Renal cortical epithelial cell (primary cell): ENCODE measurements at regions not wholly inside any gene's neighbourhood (a gene's known extent, or its start where the extent isn't known, plus 50 kb on each side); places are given as distances from the start of the nearest gene placed in this dataset.
A peak's percentile ranks its signal among the peaks of the same experiment; 100 is the strongest.

Source experiments
- DNase-seq: peaks from one replicate; pipeline ENCODE4 v3.0.0-alpha.2; 2011; ENCODE audit warnings: low read depth

DNA sequence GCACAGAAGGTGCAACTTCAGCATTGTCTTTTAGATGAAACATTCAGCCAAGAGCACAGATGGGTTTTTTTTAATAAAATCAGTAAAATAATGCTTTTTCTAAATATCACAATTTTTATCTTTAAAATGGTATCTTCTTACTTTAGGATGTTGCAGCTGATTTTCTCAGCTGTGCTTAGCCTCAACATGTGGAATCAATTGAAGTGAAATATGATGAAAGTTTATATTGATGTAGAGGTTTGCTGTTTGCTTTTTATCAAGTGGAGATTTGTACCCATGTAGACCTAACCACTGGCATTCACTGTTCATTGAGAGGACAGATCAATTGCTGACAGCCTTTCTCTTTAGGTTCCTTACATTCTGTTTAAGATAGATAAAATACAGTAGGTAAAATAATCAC is 107.8 kb downstream of the CYB561 start:
- no peak for DNase-seq

DNA sequence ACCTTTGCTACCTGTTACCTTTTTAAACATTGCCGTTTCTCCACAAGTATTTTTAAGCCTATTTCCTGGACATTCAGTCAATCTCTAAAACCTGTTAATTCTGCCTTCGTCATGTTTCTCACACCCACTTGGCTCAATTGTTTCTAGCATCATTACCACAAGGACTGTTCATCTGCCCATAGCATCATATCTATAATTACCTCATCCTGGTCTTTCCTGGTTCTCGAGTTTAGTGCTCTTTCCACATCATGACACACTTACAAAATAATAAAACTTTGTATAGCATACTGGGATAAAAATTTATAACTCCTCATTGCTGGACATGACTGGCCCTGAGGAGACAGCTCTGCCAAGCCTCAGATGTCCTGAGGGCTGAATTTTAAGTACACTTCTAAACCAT is 104.8 kb downstream of the CYB561 start:
- no peak for DNase-seq

GRCh38 chr17:63344383-63344782 is 101.7 kb downstream of the CYB561 start:
- DNase-seq = no peak

DNA sequence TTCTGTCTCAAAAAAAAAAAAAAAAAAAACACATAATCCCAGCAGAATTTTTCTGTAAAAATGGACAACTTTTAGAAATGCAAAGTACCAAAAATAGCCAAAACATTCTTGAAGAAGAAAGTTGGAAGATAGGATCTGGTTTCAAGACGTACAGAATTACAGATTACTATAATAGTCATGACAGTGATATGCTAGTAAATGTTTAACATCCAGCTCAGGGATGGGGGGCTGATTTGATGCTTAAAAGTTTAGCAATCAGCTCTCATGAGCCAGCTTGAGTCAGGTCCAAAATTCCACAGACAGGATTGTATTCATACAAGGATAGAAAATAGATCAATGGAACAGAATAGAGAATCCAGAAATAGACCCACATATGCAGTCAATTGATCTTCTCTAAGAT is 100.5 kb downstream of the CYB561 start:
- DNase-seq = peak; percentile 29

- DNase-seq = no peak
These were observed 98.6 kb downstream of the CYB561 start for GRCh38 chr17:63347475-63347874.

- DNase-seq = peak; percentile 37
These were observed 96.6 kb downstream of the CYB561 start for GRCh38 chr17:63349478-63350000.

GRCh38 chr17:63350364-63350763 is 95.7 kb downstream of the CYB561 start:
- no peak for DNase-seq

GRCh38 chr17:63354256-63354655 is 91.8 kb downstream of the CYB561 start:
- no peak for DNase-seq

DNA sequence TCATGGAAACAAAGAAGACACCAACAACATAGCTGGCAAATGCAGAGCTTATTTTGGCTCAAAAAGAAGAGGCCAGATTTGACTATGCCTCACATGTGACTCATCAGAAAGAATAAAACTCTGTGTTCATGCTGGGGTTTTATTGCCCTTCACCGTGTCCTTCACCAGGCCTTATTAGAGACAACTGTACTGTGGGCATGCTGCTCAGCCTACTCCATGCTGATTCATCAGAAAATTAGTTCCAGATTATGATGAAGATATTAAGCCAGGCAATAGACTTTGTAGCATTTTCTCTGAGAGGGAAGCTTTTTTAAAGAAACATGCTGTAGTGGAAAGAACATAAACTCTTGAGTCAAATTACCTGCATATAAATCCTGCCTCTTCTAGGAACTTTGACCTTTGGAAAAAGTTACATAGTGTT is 89.8 kb downstream of the CYB561 start:
- DNase-seq = peak; percentile 47

GRCh38 chr17:63358111-63358839 is 87.8 kb downstream of the CYB561 start:
- peak; percentile 88 for DNase-seq

- peak; percentile 32 for DNase-seq
These were observed 87.2 kb downstream of the CYB561 start for GRCh38 chr17:63358956-63359355.

- DNase-seq = no peak
These were observed 84.9 kb downstream of the CYB561 start for GRCh38 chr17:63361182-63361581.

DNA sequence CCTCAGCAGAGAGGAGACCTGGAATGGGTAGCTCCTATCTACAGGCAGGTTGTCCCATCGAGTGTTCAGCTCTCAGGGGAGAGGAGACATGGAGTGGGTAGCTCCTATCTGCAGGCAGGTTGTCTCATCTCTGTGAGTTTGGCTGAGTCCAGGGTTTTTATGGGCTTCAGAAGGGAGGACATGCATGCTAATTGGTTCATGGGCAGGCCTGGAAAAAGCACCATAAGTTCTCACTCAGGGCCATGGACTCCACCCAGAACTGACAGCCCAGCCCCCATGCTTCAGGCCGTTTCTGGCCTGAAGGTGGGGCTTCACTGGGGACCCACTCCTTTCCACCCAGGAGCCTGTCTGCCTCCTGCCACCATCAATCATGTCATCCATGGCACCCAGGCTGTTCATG is 84.0 kb downstream of the CYB561 start:
- no peak for DNase-seq

DNA sequence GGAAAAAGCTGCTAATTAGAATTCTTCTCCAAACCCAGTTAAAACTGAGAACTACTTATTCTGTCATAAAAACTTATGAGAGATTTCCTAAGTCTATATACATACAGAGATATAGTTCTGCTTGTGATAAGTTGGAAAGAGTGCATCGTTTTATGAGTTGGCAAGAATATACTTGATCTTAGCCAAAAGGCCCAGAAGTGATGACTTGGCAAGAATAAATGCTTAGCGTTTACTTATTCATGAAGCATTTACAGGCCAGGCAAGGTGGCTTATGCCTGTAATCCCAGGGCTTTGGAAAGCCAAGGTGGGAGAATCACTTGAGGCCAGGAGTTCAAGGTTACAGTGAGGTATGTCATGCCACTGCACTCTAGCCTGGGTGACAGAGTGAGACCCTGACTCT is 81.7 kb downstream of the CYB561 start:
- DNase-seq = no peak

DNA sequence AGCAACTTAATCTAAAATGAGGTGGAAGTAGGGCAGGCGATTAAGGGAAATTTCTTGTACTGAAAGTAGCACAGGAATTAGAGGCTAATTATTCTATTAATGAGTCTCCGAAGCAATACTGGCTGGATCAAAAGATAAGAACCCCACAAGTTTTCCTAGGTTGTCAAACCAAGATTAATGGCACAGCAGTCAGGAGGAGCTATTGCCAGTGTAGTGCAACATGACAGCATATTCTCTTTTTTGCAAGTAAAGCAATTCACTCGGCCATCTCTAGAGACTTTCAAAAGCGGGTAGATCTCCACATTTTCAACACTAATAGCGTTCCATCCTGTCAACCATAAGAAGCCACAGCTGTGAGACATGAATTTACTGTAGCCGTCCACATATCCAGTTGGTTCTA is 81.2 kb downstream of the CYB561 start:
- no peak for DNase-seq

GRCh38 chr17:63365366-63366240 is 80.5 kb downstream of the CYB561 start:
- DNase-seq = no peak

GRCh38 chr17:63366241-63366566 is 79.9 kb downstream of the CYB561 start:
- DNase-seq = no peak

DNA sequence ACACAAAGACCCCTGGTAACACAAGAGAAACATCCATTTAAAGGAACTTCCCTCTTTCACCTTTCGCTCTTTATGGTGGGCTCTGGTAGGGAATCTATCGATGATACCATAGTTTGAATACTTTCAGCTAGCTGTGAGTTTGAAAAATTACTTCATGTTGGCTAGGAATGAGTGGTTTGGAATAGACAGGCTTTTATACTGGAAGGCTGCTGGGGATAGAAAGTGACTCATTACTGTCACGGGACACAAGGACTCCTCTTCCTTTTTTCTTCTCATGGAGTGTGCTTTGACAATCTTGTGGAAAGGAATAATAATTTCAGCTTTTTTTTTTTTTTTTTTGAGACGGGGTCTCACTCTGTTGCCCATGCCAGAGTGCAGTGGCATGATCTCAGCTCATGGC is 76.9 kb downstream of the CYB561 start:
- DNase-seq = peak; percentile 5

- DNase-seq = no peak
These were observed 75.4 kb downstream of the CYB561 start for GRCh38 chr17:63370696-63371095.

GRCh38 chr17:63376949-63377348 is 69.2 kb downstream of the CYB561 start:
- DNase-seq = no peak

DNA sequence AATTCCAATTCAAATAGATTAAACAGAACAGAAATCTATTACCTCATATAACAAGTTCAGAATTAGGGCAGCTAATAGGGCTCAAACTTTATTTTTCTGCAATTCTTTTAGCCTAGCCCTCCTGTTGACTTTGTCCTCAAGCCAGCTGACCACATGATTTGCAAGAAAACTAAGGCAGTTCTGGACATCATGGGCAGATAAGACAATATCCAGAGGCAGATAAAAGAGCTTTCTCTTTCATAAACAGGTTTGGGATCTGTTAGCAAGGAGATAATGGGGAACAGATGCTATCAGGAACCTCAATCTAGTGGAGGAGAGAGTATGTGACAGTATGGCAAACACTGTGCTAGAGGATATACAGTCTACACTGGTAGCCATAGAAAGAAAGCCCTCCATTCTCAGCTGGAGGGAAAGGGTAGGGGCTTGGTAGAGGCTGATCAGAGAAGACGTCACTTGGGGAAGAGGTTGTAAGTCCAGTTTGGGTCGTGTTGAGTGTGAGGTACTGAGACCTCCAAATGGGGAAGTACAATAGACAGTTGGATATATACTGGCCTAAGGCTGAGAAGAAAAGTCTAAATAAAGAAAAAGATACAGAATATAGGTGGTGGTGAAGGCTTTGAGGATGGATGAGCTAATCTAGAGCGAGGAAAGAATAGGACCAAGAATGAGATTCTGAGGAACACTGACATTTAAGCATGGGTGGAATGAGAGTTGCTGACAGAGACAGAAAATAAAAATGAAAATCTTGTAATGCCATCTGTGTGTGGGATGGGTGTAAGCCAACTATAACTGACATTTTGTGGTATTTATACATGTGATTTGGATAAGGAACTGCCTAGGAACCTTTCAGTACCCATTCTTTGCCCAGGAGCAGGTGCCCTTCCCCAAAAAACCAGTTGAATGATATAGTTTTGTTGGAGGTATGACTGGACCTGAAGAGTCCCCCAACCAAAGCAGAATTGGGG is 67.4 kb downstream of the CYB561 start:
- no peak for DNase-seq

- DNase-seq = no peak
These were observed 66.5 kb downstream of the CYB561 start for GRCh38 chr17:63379636-63380035.
